Activated T-helper 1 cell treated with anti-CD3 and anti-CD28 coated beads, Interleukin-12 subunit alpha, Interleukin-12 subunit beta, Interleukin-2, Interleukin-4 antibody, amounts not matched to agents 30 ng/mL and 10 ng/mL and 1 ng/mL, durations not matched to agents 14 hours and 24 hours and 36 hours (primary cell): ENCODE measurements at regions not wholly inside any gene's neighbourhood (a gene's known extent, or its start where the extent isn't known, plus 50 kb on each side); places are given as distances from the start of the nearest gene placed in this dataset.

Experiments used
- DNase-seq: peaks from one replicate; pipeline ENCODE4 v3.0.0; 2021; ENCODE audit warnings: low spot score
- H3K27ac Mint-ChIP-seq: one replicate; pipeline ENCODE4 v1.8.0; 2021; ENCODE audit warnings: mild to moderate bottlenecking, mixed read lengths
- H3K27me3 Mint-ChIP-seq: one replicate; pipeline ENCODE4 v1.8.0; 2022; ENCODE audit warnings: mild to moderate bottlenecking, moderate library complexity, mixed read lengths; ENCODE audit not compliant: insufficient read depth
- H3K36me3 Mint-ChIP-seq: one replicate; pipeline ENCODE4 v1.8.0; 2021; ENCODE audit warnings: low read depth, mixed read lengths
- H3K4me1 Mint-ChIP-seq: one replicate; pipeline ENCODE4 v1.8.0; 2021; ENCODE audit warnings: low read depth, mixed read lengths
- H3K4me3 Mint-ChIP-seq: one replicate; pipeline ENCODE4 v1.8.0; 2021; ENCODE audit warnings: mild to moderate bottlenecking, moderate library complexity, mixed read lengths
- H3K9me3 Mint-ChIP-seq: one replicate; pipeline ENCODE4 v1.8.0; 2021; ENCODE audit warnings: mixed read lengths
- intact Hi-C: fragments of 100-400 bp; cut with micrococcal nuclease; formaldehyde crosslinking; loops from one replicate; pipeline ENCODE4 v1.15.1; 2024

- no peak for DNase-seq
- Mint-ChIP-seq H3K4me1 (peaks cover 18% of the 10 kb centered on the region), H3K36me3 (no peaks in the 10 kb centered on the region), H3K27ac (no peak overlapping the region), H3K9me3 (no peaks in the 10 kb centered on the region), H3K4me3 (no peak overlapping the region), H3K27me3 (peaks cover 2% of the 10 kb centered on the region)
- intact Hi-C loops, result no loop called here
These were observed 206.8 kb upstream of the NUDT4 start for GRCh38 chr12:93170928-93171327.

GRCh38 chr12:93173178-93173957 is 204.4 kb upstream of the NUDT4 start:
- Mint-ChIP-seq H3K27me3 (no peaks in the 10 kb centered on the region), H3K4me3 (no peak overlapping the region), H3K9me3 (no peaks in the 10 kb centered on the region), H3K27ac (no peak overlapping the region), H3K4me1 (no peaks in the 10 kb centered on the region), H3K36me3 (no peaks in the 10 kb centered on the region)
- intact Hi-C loops, result no loop called here
- no peak for DNase-seq

GRCh38 chr12:93174048-93174447 is 203.7 kb upstream of the NUDT4 start:
- no peaks in the 10 kb centered on the region for H3K36me3 Mint-ChIP-seq
- no peak overlapping the region for H3K4me3 Mint-ChIP-seq
- no peak for DNase-seq
- no peak overlapping the region for H3K27ac Mint-ChIP-seq
- no peaks in the 10 kb centered on the region for H3K9me3 Mint-ChIP-seq
- no peaks in the 10 kb centered on the region for H3K4me1 Mint-ChIP-seq
- no peaks in the 10 kb centered on the region for H3K27me3 Mint-ChIP-seq
- intact Hi-C loops, result no loop called here

- H3K4me3 Mint-ChIP-seq, result no peak overlapping the region
- no peak for DNase-seq
- no peaks in the 10 kb centered on the region for H3K36me3 Mint-ChIP-seq
- H3K27ac Mint-ChIP-seq, result no peak overlapping the region
- intact Hi-C loops, result no loop called here
- no peaks in the 10 kb centered on the region for H3K27me3 Mint-ChIP-seq
- H3K9me3 Mint-ChIP-seq, result no peaks in the 10 kb centered on the region
- no peaks in the 10 kb centered on the region for H3K4me1 Mint-ChIP-seq
These were observed 203.3 kb upstream of the NUDT4 start for GRCh38 chr12:93174473-93174872.

GRCh38 chr12:93176165-93176564 is 201.6 kb upstream of the NUDT4 start:
- DNase-seq, result no peak
- no peaks in the 10 kb centered on the region for H3K9me3 Mint-ChIP-seq
- no peaks in the 10 kb centered on the region for H3K36me3 Mint-ChIP-seq
- intact Hi-C loops, result no loop called here
- no peak overlapping the region for H3K27ac Mint-ChIP-seq
- no peaks in the 10 kb centered on the region for H3K4me1 Mint-ChIP-seq
- no peak overlapping the region for H3K4me3 Mint-ChIP-seq
- no peaks in the 10 kb centered on the region for H3K27me3 Mint-ChIP-seq

- Mint-ChIP-seq H3K27me3 (no peaks in the 10 kb centered on the region), H3K4me3 (no peak overlapping the region), H3K9me3 (no peaks in the 10 kb centered on the region), H3K4me1 (no peaks in the 10 kb centered on the region), H3K27ac (no peak overlapping the region), H3K36me3 (no peaks in the 10 kb centered on the region)
- DNase-seq, result no peak
- intact Hi-C loops, result no loop called here
These were observed 201.1 kb upstream of the NUDT4 start for GRCh38 chr12:93176610-93177126.

- intact Hi-C loops, result no loop called here
These were observed 200.2 kb upstream of the NUDT4 start for GRCh38 chr12:93177208-93178153.

GRCh38 chr12:93178154-93178878 is 199.4 kb upstream of the NUDT4 start:
- DNase-seq, result no peak
- intact Hi-C loops, result no loop called here
- Mint-ChIP-seq H3K4me1 (no peaks in the 10 kb centered on the region), H3K36me3 (no peaks in the 10 kb centered on the region), H3K27ac (no peak overlapping the region), H3K4me3 (no peak overlapping the region), H3K27me3 (no peaks in the 10 kb centered on the region), H3K9me3 (peaks cover under 1% of the 10 kb centered on the region)

More at GRCh38 chr12:93177208-93178153, 200.2 kb upstream of the NUDT4 start:
- Mint-ChIP-seq H3K27ac (no peak overlapping the region), H3K4me1 (no peaks in the 10 kb centered on the region), H3K36me3 (no peaks in the 10 kb centered on the region), H3K27me3 (no peaks in the 10 kb centered on the region), H3K9me3 (no peaks in the 10 kb centered on the region), H3K4me3 (no peak overlapping the region)
- DNase-seq, result no peak

GRCh38 chr12:93179792-93180191 is 197.9 kb upstream of the NUDT4 start:
- intact Hi-C loops, result no loop called here
- peaks cover 2% of the 10 kb centered on the region for H3K36me3 Mint-ChIP-seq
- H3K9me3 Mint-ChIP-seq, result peaks cover 9% of the 10 kb centered on the region
- no peak for DNase-seq
- H3K4me1 Mint-ChIP-seq, result peaks cover 10% of the 10 kb centered on the region
- no peak overlapping the region for H3K4me3 Mint-ChIP-seq
- H3K27ac Mint-ChIP-seq, result no peak overlapping the region
- no peaks in the 10 kb centered on the region for H3K27me3 Mint-ChIP-seq

- Mint-ChIP-seq H3K9me3 (peaks cover 9% of the 10 kb centered on the region), H3K36me3 (peaks cover 2% of the 10 kb centered on the region), H3K4me3 (no peak overlapping the region), H3K27me3 (no peaks in the 10 kb centered on the region), H3K27ac (no peak overlapping the region), H3K4me1 (peaks cover 18% of the 10 kb centered on the region)
- intact Hi-C loops, result no loop called here
- no peak for DNase-seq
These were observed 197.2 kb upstream of the NUDT4 start for GRCh38 chr12:93180566-93180965.

- Mint-ChIP-seq H3K4me3 (no peak overlapping the region), H3K36me3 (peaks cover 2% of the 10 kb centered on the region), H3K9me3 (peaks cover 9% of the 10 kb centered on the region), H3K27me3 (no peaks in the 10 kb centered on the region), H3K4me1 (peaks cover 18% of the 10 kb centered on the region), H3K27ac (no peak overlapping the region)
- no peak for DNase-seq
- intact Hi-C loops, result no loop called here
These were observed 196.2 kb upstream of the NUDT4 start for GRCh38 chr12:93181409-93181965.

- intact Hi-C loops, result no loop called here
- Mint-ChIP-seq H3K9me3 (peaks cover 9% of the 10 kb centered on the region), H3K27ac (peak overlapping the region; percentile 37), H3K27me3 (no peaks in the 10 kb centered on the region), H3K4me1 (peaks cover 18% of the 10 kb centered on the region), H3K36me3 (peaks cover 3% of the 10 kb centered on the region), H3K4me3 (no peak overlapping the region)
- no peak for DNase-seq
These were observed 193.6 kb upstream of the NUDT4 start for GRCh38 chr12:93183940-93184671.
